HL-60 (cell line): ENCODE measurements at regions not wholly inside any gene's neighbourhood (a gene's known extent, or its start where the extent isn't known, plus 50 kb on each side); places are given as distances from the start of the nearest gene placed in this dataset.

Source experiments
- DNase-seq, 2 experiments: peaks; one replicate each; pipeline ENCODE4 v3.0.0-alpha.2; 2010 to 2020; ENCODE audit warnings: low read depth in 1 of 2, low spot score in 1 of 2
- H3K27ac ChIP-seq: fragments of 250-450 bp; sonication (Bioruptor Pico); replicated peaks from 2 replicates; pipeline ENCODE4 v1.5.1; 2020; ENCODE audit warnings: mild to moderate bottlenecking, moderate library complexity
- H3K27me3 ChIP-seq: fragments of 250-450 bp; sonication (Bioruptor Pico); 2 replicates; pipeline ENCODE4 v1.5.1; 2021; ENCODE audit warnings: mild to moderate bottlenecking, moderate library complexity; ENCODE audit not compliant: insufficient read depth, poor library complexity, severe bottlenecking
- H3K4me3 ChIP-seq: replicated peaks from 2 replicates; pipeline ENCODE4 v1.5.1; 2011; ENCODE audit warnings: mild to moderate bottlenecking, control low read depth, low read length; ENCODE audit not compliant: insufficient read depth
- GABPA ChIP-seq: IDR thresholded peaks from 2 replicates; pipeline ENCODE4 v1.6.1; 2012; ENCODE audit warnings: low read depth
- POLR2AphosphoS5 ChIP-seq: IDR thresholded peaks from 2 replicates; pipeline ENCODE4 v1.6.1; 2012; ENCODE audit warnings: low read depth
- SPI1 ChIP-seq: IDR thresholded peaks from 2 replicates; pipeline ENCODE4 v1.6.1; 2012; ENCODE audit warnings: low read depth, mild to moderate bottlenecking, borderline replicate concordance
- TF ChIP-seq, protein P1 (sequence below): IDR thresholded peaks from 2 replicates; pipeline ENCODE4 v1.6.1; 2012; ENCODE audit warnings: low read depth; ENCODE audit not compliant: insufficient replicate concordance
- TF ChIP-seq, protein P2 (sequence below): IDR thresholded peaks from one replicate; pipeline ENCODE4 v1.5.1; 2011; ENCODE audit warnings: low read length, control low read depth, inconsistent platforms; ENCODE audit not compliant: insufficient read depth

DNA sequence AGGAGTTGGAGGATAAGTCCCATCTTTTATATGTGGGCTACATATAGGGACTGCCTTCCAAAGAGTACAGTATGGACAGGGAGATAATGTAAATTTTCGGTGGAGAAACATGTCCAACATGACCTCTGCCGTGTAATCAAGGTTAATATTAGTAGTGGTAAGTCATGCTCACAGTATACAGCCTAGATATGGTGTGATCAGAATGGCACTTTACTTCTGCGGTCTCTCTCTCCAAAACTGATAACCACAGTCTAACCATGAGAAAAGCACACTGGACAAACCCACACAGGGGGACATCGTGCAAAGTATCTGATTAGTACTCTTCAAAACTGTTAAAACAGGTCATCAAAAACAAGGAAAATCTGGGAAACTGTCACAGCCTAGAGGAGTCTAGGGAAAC lies 66.6 kb upstream of the PLCL2 start:
- Histone ChIP-seq H3K27me3 (no peaks in the 10 kb centered on the region), H3K27ac (no peak overlapping the region), H3K4me3 (no peak overlapping the region)
- no peak for DNase-seq
- TF ChIP-seq, protein P1, sequence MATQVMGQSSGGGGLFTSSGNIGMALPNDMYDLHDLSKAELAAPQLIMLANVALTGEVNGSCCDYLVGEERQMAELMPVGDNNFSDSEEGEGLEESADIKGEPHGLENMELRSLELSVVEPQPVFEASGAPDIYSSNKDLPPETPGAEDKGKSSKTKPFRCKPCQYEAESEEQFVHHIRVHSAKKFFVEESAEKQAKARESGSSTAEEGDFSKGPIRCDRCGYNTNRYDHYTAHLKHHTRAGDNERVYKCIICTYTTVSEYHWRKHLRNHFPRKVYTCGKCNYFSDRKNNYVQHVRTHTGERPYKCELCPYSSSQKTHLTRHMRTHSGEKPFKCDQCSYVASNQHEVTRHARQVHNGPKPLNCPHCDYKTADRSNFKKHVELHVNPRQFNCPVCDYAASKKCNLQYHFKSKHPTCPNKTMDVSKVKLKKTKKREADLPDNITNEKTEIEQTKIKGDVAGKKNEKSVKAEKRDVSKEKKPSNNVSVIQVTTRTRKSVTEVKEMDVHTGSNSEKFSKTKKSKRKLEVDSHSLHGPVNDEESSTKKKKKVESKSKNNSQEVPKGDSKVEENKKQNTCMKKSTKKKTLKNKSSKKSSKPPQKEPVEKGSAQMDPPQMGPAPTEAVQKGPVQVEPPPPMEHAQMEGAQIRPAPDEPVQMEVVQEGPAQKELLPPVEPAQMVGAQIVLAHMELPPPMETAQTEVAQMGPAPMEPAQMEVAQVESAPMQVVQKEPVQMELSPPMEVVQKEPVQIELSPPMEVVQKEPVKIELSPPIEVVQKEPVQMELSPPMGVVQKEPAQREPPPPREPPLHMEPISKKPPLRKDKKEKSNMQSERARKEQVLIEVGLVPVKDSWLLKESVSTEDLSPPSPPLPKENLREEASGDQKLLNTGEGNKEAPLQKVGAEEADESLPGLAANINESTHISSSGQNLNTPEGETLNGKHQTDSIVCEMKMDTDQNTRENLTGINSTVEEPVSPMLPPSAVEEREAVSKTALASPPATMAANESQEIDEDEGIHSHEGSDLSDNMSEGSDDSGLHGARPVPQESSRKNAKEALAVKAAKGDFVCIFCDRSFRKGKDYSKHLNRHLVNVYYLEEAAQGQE: no peak
- no peak for TF ChIP-seq GABPA
- TF ChIP-seq, protein P2, sequence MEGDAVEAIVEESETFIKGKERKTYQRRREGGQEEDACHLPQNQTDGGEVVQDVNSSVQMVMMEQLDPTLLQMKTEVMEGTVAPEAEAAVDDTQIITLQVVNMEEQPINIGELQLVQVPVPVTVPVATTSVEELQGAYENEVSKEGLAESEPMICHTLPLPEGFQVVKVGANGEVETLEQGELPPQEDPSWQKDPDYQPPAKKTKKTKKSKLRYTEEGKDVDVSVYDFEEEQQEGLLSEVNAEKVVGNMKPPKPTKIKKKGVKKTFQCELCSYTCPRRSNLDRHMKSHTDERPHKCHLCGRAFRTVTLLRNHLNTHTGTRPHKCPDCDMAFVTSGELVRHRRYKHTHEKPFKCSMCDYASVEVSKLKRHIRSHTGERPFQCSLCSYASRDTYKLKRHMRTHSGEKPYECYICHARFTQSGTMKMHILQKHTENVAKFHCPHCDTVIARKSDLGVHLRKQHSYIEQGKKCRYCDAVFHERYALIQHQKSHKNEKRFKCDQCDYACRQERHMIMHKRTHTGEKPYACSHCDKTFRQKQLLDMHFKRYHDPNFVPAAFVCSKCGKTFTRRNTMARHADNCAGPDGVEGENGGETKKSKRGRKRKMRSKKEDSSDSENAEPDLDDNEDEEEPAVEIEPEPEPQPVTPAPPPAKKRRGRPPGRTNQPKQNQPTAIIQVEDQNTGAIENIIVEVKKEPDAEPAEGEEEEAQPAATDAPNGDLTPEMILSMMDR: no peak
- TF ChIP-seq POLR2AphosphoS5: no peak
- no peak for TF ChIP-seq SPI1

DNA sequence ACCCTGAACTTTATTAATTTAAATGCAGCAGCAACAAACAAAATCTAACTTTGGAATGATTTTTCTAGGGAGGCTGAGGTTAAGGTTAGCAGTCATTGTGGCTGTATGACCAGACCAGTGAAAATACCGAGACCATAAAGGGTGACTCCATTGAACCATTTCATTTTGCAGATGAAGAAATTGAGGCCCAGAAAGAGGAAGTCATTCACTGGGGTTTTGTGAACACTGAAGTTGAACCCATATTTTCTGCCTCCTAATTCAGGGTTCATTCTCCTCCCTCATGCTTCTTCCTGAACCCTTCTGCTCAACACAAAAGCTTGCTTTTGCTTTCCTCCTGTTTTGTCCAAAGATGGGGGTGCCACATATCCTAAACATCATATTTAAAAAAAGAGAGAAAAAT lies 65.8 kb upstream of the PLCL2 start:
- Histone ChIP-seq H3K27me3 (no peaks in the 10 kb centered on the region), H3K4me3 (no peak overlapping the region), H3K27ac (no peak overlapping the region)
- peak; percentile 52 for TF ChIP-seq SPI1
- TF ChIP-seq, protein P2: no peak
- DNase-seq: no peak

DNA sequence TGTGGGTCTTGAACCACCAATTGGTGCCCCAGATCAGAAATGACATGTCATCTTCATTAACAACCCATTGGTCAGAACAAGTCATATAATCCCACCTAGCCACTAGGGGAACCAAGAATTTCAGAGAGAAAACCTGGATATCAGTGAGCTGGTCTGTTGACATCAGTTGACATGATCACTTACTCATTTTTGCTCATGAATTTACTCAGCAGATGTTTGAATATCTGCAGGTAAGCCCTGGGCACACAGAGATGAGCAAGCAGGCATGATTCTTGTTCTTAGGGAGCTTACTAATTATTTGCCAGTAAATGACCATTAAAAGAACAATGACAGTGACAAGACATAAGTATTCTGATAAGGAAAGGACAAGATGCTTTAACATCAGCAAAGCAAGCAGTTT lies 64.3 kb upstream of the PLCL2 start:
- TF ChIP-seq, protein P1: no peak
- TF ChIP-seq POLR2AphosphoS5 (no peak), SPI1 (no peak), GABPA (no peak)
- TF ChIP-seq, protein P2: no peak
- no peak for DNase-seq
- H3K27ac ChIP-seq: no peak overlapping the region
- H3K27me3 ChIP-seq: no peaks in the 10 kb centered on the region
- H3K4me3 ChIP-seq: no peak overlapping the region

DNA sequence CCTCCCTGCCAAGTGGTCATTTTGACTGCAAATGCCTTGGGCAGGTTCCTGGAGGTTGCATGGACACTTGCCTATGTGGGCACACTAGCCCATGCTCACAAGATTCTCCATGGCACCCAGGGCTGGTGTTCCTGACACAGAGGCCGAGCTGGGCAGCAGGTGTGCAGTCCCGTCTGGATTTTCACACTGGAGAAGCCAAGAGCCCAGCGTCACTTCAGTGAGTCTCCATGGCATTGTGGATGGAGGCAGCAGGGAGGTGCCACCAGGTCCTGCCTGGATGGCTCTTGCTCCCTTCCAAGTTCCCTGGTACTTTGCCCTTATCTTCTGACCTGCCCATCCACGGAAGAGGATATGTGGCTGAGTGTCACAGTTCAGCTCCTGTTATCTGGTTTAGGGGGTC lies 63.7 kb upstream of the PLCL2 start:
- TF ChIP-seq, protein P2: no peak
- no peak overlapping the region for H3K4me3 ChIP-seq
- no peak overlapping the region for H3K27ac ChIP-seq
- DNase-seq: no peak
- no peaks in the 10 kb centered on the region for H3K27me3 ChIP-seq
